ENCODE measurements at regions not wholly inside any gene's neighbourhood (a gene's known extent, or its start where the extent isn't known, plus 50 kb on each side); places are given as distances from the start of the nearest gene placed in this dataset.

GRCh38 chr6:141261672-141262060 lies 871.1 kb upstream of the GJE1 start:
- TF ChIP-seq POLR2A (IDR thresholded peaks at IDR 0.05) (no peak), CTCF (IDR thresholded peaks at IDR 0.05) (no peak)
